LHCN-M2 (cell line): ENCODE measurements at regions not wholly inside any gene's neighbourhood (a gene's known extent, or its start where the extent isn't known, plus 50 kb on each side); places are given as distances from the start of the nearest gene placed in this dataset.
"Not testable (repeated sequence)": the region's sequence is repeated elsewhere in the genome, so short reads cannot be mapped to it uniquely, and the experiment has no call there.

Experiments
- DNase-seq: peaks from one replicate; pipeline ENCODE4 v3.0.0-alpha.2; 2012; ENCODE audit warnings: low read depth

- DNase-seq = no peak
These were observed 123.4 kb upstream of the SOD1 start for GRCh38 chr21:31536138-31536537.

- no peak for DNase-seq
These were observed 127.5 kb upstream of the SOD1 start for GRCh38 chr21:31531967-31532366.

- no peak for DNase-seq
These were observed 128.4 kb upstream of the SOD1 start for GRCh38 chr21:31530897-31531705.

- no peak for DNase-seq
These were observed 129.1 kb upstream of the SOD1 start for GRCh38 chr21:31530364-31530763.

GRCh38 chr21:31529406-31529805 lies 130.1 kb upstream of the SOD1 start:
- DNase-seq = no peak

GRCh38 chr21:31526040-31526439 lies 133.5 kb upstream of the SOD1 start:
- no peak for DNase-seq

GRCh38 chr21:31524140-31524539 lies 135.4 kb upstream of the SOD1 start:
- DNase-seq = no peak

- no peak for DNase-seq
These were observed 138.0 kb upstream of the SOD1 start for GRCh38 chr21:31521515-31521914.

- DNase-seq = peak; percentile 88
These were observed 138.9 kb upstream of the SOD1 start for GRCh38 chr21:31520561-31521098.

- no peak for DNase-seq
These were observed 140.9 kb upstream of the SOD1 start for GRCh38 chr21:31518580-31518979.

- no peak for DNase-seq
These were observed 141.7 kb upstream of the SOD1 start for GRCh38 chr21:31517664-31518414.

- no peak for DNase-seq
These were observed 144.2 kb upstream of the SOD1 start for GRCh38 chr21:31515253-31515652.

GRCh38 chr21:31514598-31514997 lies 144.9 kb upstream of the SOD1 start:
- DNase-seq = no peak

- not testable (repeated sequence) for DNase-seq
These were observed 146.0 kb upstream of the SOD1 start for GRCh38 chr21:31513541-31513940.

GRCh38 chr21:31511999-31512398 lies 147.5 kb upstream of the SOD1 start:
- not testable (repeated sequence) for DNase-seq

GRCh38 chr21:31511258-31511657 lies 148.2 kb upstream of the SOD1 start:
- DNase-seq = no peak

- peak; percentile 35 for DNase-seq
These were observed 150.1 kb upstream of the SOD1 start for GRCh38 chr21:31509194-31510017.

GRCh38 chr21:31505975-31506374 lies 153.5 kb upstream of the SOD1 start:
- no peak for DNase-seq

GRCh38 chr21:31503939-31504338 lies 155.6 kb upstream of the SOD1 start:
- DNase-seq = no peak

GRCh38 chr21:31503467-31503866 lies 156.0 kb upstream of the SOD1 start:
- no peak for DNase-seq

- no peak for DNase-seq
These were observed 156.9 kb upstream of the SOD1 start for GRCh38 chr21:31502537-31503143.
